Psoas muscle (tissue), 7 donors: ENCODE measurements at regions not wholly inside any gene's neighbourhood (a gene's known extent, or its start where the extent isn't known, plus 50 kb on each side); places are given as distances from the start of the nearest gene placed in this dataset.

Experiments
- ATAC-seq, 4 donors: fragments of 200-7000 bp; cut with Tn5 transposase; one replicate each; pipeline ENCODE4 v1.9.1; 2020; ENCODE audit warnings: moderate library complexity in 3 of 4, mild to moderate bottlenecking in 2 of 4
- DNase-seq, 2 donors: peaks; one replicate each; pipeline ENCODE4 v3.0.0-alpha.2; 2020
- H3K27ac ChIP-seq: fragments of 200-600 bp; one replicate; pipeline ENCODE4 v1.8.0; 2022
- H3K27me3 ChIP-seq, 3 donors: fragments of 200-600 bp in 1 of 3; one replicate each; pipeline versions ENCODE4 v1.6.1 to v1.8.0; 2013 to 2022; ENCODE audit warnings: low read length in 2 of 3, mild to moderate bottlenecking in 2 of 3, moderate library complexity in 1 of 3; ENCODE audit not compliant: insufficient read depth in 3 of 3
- H3K36me3 ChIP-seq, 2 donors: fragments of 200-600 bp in 1 of 2; one replicate each; pipeline versions ENCODE4 v1.6.1 to v1.8.0; 2013 to 2022; ENCODE audit warnings: low read depth in 1 of 2, mild to moderate bottlenecking in 1 of 2, moderate library complexity in 1 of 2; ENCODE audit not compliant: insufficient read depth in 1 of 2
- H3K4me1 ChIP-seq: fragments of 200-600 bp; one replicate; pipeline ENCODE4 v1.8.0; 2022
- H3K4me3 ChIP-seq: fragments of 200-600 bp; one replicate; pipeline ENCODE4 v1.8.0; 2022; ENCODE audit warnings: mild to moderate bottlenecking
- H3K9me3 ChIP-seq: fragments of 200-600 bp; one replicate; pipeline ENCODE4 v1.8.0; 2022
- CTCF ChIP-seq: fragments of 200-600 bp; IDR thresholded peaks from one replicate; pipeline ENCODE4 v1.8.0; 2022; ENCODE audit warnings: antibody characterized with exemption
- WGBS, 3 donors: extraction: QIAGEN DNeasy Blood & Tissue Kit; methylation state at CpG; one replicate each; pipeline versions ENCODE4 v1.1.6 to v1.1.7; 2013; 5-methylcytosine and 5-hydroxymethylcytosine counted together
- intact Hi-C, 2 donors: fragments of 100-400 bp; cut with DNase I; formaldehyde crosslinking; loops; one replicate each; pipeline versions ENCODE4 v1.11.0 to v1.14.2; 2022
- donor health status: healthy with polysubstance abuse.
- donor health status: DM: no; HTN: no; CAD: no; lungs with moderate emphysema.
- donor health status: Bipolar disorder and iron deficiency.
- donor health status: healthy.
- donor health status: DM: yes; HTN: yes; CAD: no.
- donor health status: DM: no; HTN: no; CAD: no.
- donor health status: DM: yes; HTN: yes; CAD: no.

- no peaks in the 10 kb centered on the region for H3K27me3 ChIP-seq
- WGBS, 3 donors: 64 to 93% (median 84%) methylated on average over 3 of the region's 3 CpGs
- no peaks in the 10 kb centered on the region for H3K9me3 ChIP-seq
- H3K4me1 ChIP-seq: no peaks in the 10 kb centered on the region
- no peak for TF ChIP-seq CTCF
- no peak overlapping the region for H3K4me3 ChIP-seq
- no peak for ATAC-seq
- intact Hi-C loops: no loop called here
- no peaks in the 10 kb centered on the region for H3K36me3 ChIP-seq
- no peak for DNase-seq
- no peak overlapping the region for H3K27ac ChIP-seq
Measured at GRCh38 chr10:43756341-43756740, 107.7 kb upstream of the ZNF32 start.

DNA sequence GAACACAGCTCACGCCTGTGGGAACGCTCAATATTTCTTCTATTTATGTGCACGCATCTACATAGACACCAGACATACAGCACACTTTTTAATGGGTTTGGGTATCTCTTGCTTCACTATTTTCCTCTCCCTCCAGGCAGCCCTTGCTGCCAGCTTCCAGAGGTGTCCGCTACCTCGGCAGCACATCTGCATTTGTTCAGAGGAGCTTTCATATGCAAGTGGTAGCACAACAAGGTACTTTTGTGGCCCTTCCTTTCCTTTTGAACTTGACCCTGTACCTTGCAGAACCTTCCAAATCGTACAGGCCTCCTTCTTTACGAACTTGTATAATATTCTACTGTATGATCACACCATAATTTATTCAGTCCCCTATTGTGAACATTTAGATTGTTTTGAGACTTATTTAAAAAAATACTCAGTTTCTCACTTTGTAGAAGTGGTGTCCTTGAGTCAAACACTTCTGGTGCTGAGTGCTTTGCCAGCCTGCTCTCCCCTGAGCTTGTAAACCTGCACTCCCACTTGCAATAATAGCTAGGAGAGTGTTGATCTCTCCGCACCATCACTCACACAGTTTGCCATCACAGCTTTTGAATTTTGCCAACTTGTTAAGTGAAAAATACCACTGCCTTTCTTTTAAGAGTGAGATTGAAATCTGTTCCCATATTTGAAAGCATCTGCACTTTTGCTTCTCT is 106.0 kb upstream of the ZNF32 start:
- H3K4me1 ChIP-seq: peaks cover 4% of the 10 kb centered on the region
- no peak overlapping the region for H3K4me3 ChIP-seq
- ATAC-seq (no peak), DNase-seq (no peak)
- H3K9me3 ChIP-seq: no peaks in the 10 kb centered on the region
- no peak overlapping the region for H3K27ac ChIP-seq
- H3K36me3 ChIP-seq: no peaks in the 10 kb centered on the region
- no peak for TF ChIP-seq CTCF
- WGBS, 3 donors: 93 to 95% (median 93%) methylated on average over 8 of the region's 8 CpGs
- no peaks in the 10 kb centered on the region for H3K27me3 ChIP-seq
- intact Hi-C loops: no loop called here

GRCh38 chr10:43753397-43754061 is 104.8 kb upstream of the ZNF32 start:
- Histone ChIP-seq H3K9me3 (no peaks in the 10 kb centered on the region), H3K27me3 (no peaks in the 10 kb centered on the region), H3K4me3 (no peak overlapping the region), H3K27ac (no peak overlapping the region), H3K4me1 (peaks cover 10% of the 10 kb centered on the region), H3K36me3 (no peaks in the 10 kb centered on the region)
- TF ChIP-seq CTCF: no peak
- intact Hi-C loops: no loop called here
- no peak for ATAC-seq
- WGBS, 3 donors: 78 to 89% (median 89%) methylated on average over 17 to 18 of the region's 18 CpGs
- no peak for DNase-seq

- Histone ChIP-seq H3K4me1 (peaks cover 10% of the 10 kb centered on the region), H3K27me3 (no peaks in the 10 kb centered on the region), H3K9me3 (no peaks in the 10 kb centered on the region), H3K27ac (no peak overlapping the region), H3K36me3 (no peaks in the 10 kb centered on the region), H3K4me3 (no peak overlapping the region)
- no peak for ATAC-seq
- no peak for TF ChIP-seq CTCF
- WGBS, 3 donors: 73 to 77% (median 75%) methylated on average over 1 of the region's 1 CpG
- intact Hi-C loops: no loop called here
- DNase-seq: no peak
Measured at GRCh38 chr10:43752682-43753081, 104.0 kb upstream of the ZNF32 start.
